DMS 273 (cell line): ENCODE measurements at regions not wholly inside any gene's neighbourhood (a gene's known extent, or its start where the extent isn't known, plus 50 kb on each side); places are given as distances from the start of the nearest gene placed in this dataset.
"Not testable (repeated sequence)": the region's sequence is repeated elsewhere in the genome, so short reads cannot be mapped to it uniquely, and the experiment has no call there.

ENCODE experiments used
- DNase-seq: peaks from one replicate; lab custom pipeline; 2025; ENCODE audit not compliant: unreplicated experiment; lab: John Stamatoyannopoulos, UW

GRCh38 chr6:81565071-81565470 lies 187.4 kb downstream of the TENT5A start:
- no peak for DNase-seq

- no peak for DNase-seq
Measured at GRCh38 chr6:81564470-81565068, 187.9 kb downstream of the TENT5A start.

- no peak for DNase-seq
Measured at GRCh38 chr6:81562169-81562568, 190.3 kb downstream of the TENT5A start.

- no peak for DNase-seq
Measured at GRCh38 chr6:81561731-81562130, 190.8 kb downstream of the TENT5A start.

- no peak for DNase-seq
Measured at GRCh38 chr6:81561071-81561564, 191.4 kb downstream of the TENT5A start.

GRCh38 chr6:81557811-81558210 lies 194.7 kb downstream of the TENT5A start:
- no peak for DNase-seq

GRCh38 chr6:81556551-81556950 lies 195.9 kb downstream of the TENT5A start:
- DNase-seq, result no peak

GRCh38 chr6:81553216-81553615 lies 199.3 kb downstream of the TENT5A start:
- no peak for DNase-seq

GRCh38 chr6:81552644-81553043 lies 199.8 kb downstream of the TENT5A start:
- no peak for DNase-seq

GRCh38 chr6:81547149-81547548 lies 205.3 kb downstream of the TENT5A start:
- no peak for DNase-seq

- DNase-seq, result no peak
Measured at GRCh38 chr6:81534934-81535465, 217.5 kb downstream of the TENT5A start.

GRCh38 chr6:81531869-81532561 lies 220.5 kb downstream of the TENT5A start:
- no peak for DNase-seq

- DNase-seq, result no peak
Measured at GRCh38 chr6:81517455-81517854, 235.0 kb downstream of the TENT5A start.

- DNase-seq, result no peak
Measured at GRCh38 chr6:81515562-81516453, 236.7 kb downstream of the TENT5A start.

- not testable (repeated sequence) for DNase-seq
Measured at GRCh38 chr6:81514195-81514594, 238.3 kb downstream of the TENT5A start.

- DNase-seq, result no peak
Measured at GRCh38 chr6:81511423-81511822, 241.1 kb downstream of the TENT5A start.

GRCh38 chr6:81495999-81496398 lies 256.5 kb downstream of the TENT5A start:
- DNase-seq, result no peak

GRCh38 chr6:81491454-81492101 lies 260.9 kb downstream of the TENT5A start:
- no peak for DNase-seq

- peak; percentile 2 for DNase-seq
Measured at GRCh38 chr6:81487489-81487888, 265.0 kb downstream of the TENT5A start.

GRCh38 chr6:81486234-81486633 lies 266.2 kb downstream of the TENT5A start:
- no peak for DNase-seq

GRCh38 chr6:81485395-81485794 lies 267.1 kb downstream of the TENT5A start:
- DNase-seq, result no peak
